ENCODE measurements at regions not wholly inside any gene's neighbourhood (a gene's known extent, or its start where the extent isn't known, plus 50 kb on each side); places are given as distances from the start of the nearest gene placed in this dataset.

DNA sequence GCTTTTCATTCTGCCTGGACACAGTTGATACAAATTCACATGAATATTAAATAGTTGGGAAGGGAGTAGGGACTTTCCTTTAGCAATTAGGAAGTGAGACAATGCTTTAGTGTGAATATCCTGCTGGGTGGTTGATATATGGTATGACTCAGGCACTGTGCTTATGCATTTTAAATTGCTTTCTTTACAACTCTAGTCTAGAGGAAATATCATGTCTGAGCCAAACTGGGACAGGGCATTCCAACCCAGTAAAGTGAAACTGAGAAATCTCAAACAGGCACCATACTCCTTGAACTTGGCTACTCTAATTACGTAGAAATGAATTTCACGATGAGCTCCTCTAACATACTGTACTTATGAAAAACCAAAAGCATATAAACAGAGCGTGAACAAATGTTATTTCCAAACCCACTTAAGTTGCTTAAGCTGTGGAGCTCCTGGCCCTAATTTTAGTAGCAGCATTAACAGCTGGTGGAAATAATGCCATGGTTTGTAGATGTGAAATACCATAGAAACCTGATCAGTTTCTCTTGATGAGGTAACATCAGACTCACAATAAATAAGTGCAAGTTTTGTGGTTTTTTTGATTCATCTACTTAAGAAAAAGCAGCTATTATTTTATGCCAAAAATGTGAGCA is 242.9 kb upstream of the GK2 start:
- TF ChIP-seq, protein P1, sequence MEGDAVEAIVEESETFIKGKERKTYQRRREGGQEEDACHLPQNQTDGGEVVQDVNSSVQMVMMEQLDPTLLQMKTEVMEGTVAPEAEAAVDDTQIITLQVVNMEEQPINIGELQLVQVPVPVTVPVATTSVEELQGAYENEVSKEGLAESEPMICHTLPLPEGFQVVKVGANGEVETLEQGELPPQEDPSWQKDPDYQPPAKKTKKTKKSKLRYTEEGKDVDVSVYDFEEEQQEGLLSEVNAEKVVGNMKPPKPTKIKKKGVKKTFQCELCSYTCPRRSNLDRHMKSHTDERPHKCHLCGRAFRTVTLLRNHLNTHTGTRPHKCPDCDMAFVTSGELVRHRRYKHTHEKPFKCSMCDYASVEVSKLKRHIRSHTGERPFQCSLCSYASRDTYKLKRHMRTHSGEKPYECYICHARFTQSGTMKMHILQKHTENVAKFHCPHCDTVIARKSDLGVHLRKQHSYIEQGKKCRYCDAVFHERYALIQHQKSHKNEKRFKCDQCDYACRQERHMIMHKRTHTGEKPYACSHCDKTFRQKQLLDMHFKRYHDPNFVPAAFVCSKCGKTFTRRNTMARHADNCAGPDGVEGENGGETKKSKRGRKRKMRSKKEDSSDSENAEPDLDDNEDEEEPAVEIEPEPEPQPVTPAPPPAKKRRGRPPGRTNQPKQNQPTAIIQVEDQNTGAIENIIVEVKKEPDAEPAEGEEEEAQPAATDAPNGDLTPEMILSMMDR (IDR thresholded peaks at IDR 0.05; ENCODE audit: low read depth, low read length): no peak
- DNase-seq (ENCODE audit: low read depth in 2 of 2): peak; percentile 32 to 70
- no peak overlapping the region for H3K4me3 ChIP-seq (replicated peaks in 1 of 2; ENCODE audit: low read depth in 2 of 2, low read length in 2 of 2)

DNA sequence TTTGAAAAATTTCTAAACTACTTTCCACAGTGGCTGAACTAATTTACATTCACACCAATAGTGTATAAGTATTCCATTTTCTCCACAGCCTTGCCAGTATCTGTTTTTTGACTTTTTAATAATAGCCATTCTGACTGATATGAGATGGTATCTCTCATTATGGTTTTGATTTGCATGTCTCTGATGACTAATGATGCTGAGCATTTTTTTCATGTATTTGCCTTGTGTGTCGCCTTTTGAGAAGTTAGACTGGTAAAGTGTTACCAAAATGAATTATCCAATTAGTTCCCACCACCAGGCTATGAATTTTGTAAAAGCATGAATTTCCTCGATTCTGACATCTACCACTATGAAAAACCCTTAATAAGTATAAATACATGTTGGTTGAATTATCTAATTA is 242.2 kb upstream of the GK2 start:
- TF ChIP-seq, protein P1 (IDR thresholded peaks at IDR 0.05; ENCODE audit: low read depth, low read length): no peak
- no peak overlapping the region for H3K4me3 ChIP-seq (replicated peaks in 1 of 2; ENCODE audit: low read depth in 2 of 2, low read length in 2 of 2)
- no peak for DNase-seq (ENCODE audit: low read depth in 2 of 2)

DNA sequence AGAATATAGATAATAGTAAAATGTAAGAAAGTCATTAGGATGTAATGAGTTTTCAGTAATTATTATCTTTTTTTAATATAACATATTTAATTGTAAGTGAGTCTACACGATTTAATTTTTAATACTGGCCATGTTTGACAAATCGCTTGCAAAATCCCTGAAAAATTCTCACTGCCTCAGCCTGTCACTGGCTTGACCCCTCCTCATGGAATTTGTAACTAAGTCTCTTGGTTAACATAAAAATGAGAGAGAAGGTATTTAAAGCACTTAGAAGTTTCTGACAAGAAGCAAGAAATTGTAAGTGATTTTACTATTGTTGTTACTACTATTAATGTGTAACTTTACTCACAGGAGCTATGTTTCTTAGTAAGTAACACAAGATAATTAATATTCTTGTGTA is 237.9 kb upstream of the GK2 start:
- TF ChIP-seq, protein P1 (IDR thresholded peaks at IDR 0.05; ENCODE audit: low read depth, low read length): no peak
- DNase-seq (ENCODE audit: low read depth in 2 of 2): no peak
- H3K4me3 ChIP-seq (replicated peaks in 1 of 2; ENCODE audit: low read depth in 2 of 2, low read length in 2 of 2): no peak overlapping the region

DNA sequence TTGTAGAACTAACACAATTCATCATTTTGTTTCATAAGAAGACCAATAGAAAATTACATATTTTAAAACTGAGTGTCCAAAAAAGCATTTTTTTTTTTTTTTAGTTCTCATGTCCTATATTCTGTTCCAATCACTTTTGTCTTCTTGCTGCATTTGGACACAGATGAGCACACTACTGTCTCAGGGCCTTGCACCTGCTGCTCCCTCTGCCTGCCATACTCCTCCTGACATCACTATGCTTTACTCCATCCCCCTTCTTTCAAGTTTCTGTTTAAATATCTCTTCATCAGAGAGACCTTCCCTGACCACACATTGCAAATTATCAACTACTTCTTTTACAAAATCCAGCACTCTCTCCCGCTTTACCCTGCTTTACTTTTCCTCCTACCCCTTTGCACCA is 230.7 kb upstream of the GK2 start:
- TF ChIP-seq, protein P1 (IDR thresholded peaks at IDR 0.05; ENCODE audit: low read depth, low read length): no peak
- no peak for DNase-seq (ENCODE audit: low read depth in 2 of 2)
- no peak overlapping the region for H3K4me3 ChIP-seq (replicated peaks in 1 of 2; ENCODE audit: low read depth in 2 of 2, low read length in 2 of 2)

DNA sequence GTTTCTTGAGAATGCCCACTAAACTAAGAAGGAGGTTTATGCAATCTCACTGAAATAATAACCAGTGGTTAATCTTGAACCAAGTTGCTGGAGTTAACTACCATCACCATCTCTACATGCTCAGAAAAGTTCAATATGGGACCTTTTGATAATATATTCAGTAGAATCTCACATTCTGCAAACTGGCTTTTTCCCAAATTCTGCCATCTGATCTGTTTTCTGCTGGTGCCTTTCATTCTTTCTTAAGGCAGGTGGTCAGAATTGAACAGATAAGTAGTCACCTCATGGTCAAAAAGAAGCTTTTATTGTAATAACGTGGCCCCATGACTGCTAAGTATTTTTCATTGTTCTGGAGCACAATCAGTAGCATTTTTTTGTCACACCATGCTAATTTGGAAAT is 229.0 kb upstream of the GK2 start:
- TF ChIP-seq, protein P1 (IDR thresholded peaks at IDR 0.05; ENCODE audit: low read depth, low read length): no peak
- H3K4me3 ChIP-seq (replicated peaks in 1 of 2; ENCODE audit: low read depth in 2 of 2, low read length in 2 of 2): no peak overlapping the region
- no peak for DNase-seq (ENCODE audit: low read depth in 2 of 2)

DNA sequence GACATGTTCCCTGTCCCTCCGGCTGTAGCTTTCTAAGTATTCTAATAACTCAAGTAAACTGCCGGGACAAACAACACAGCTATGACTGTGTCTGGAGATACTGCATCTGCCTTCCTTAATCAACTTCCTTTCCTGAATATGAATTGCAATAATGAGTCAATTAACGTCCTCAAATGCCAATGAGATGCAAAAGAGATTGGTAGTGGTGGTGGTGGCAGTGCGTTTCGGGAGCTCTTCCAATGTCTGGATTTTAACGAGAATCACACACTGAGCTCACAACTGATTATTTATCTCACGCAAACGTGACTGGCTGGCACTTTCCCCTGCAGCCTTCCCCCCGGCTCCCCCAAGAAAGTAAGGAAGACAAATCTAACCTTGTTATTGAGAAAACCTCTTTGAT is 226.1 kb upstream of the GK2 start:
- TF ChIP-seq, protein P1 (IDR thresholded peaks at IDR 0.05; ENCODE audit: low read depth, low read length): no peak
- no peak overlapping the region for H3K4me3 ChIP-seq (replicated peaks in 1 of 2; ENCODE audit: low read depth in 2 of 2, low read length in 2 of 2)
- DNase-seq (ENCODE audit: low read depth in 2 of 2): no peak

DNA sequence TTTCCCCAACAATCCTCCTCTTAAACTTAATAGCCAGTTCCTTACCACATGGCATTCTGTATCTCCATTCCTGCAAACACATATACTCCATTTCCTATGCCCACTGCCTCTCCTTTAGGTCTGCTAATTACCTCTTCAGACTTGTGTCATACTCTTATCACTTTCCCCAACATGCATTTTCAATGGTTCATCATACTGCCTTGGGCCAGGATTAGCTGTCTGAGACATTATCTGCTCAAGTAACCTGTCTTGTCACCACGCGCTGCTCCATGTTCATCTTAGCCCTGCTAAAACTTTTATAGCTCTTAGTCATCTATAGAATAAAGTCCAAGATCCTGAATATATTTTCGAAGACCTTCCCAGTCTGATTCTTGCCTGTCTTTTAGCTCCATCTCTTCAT is 224.1 kb upstream of the GK2 start:
- no peak overlapping the region for H3K4me3 ChIP-seq (replicated peaks in 1 of 2; ENCODE audit: low read depth in 2 of 2, low read length in 2 of 2)
- TF ChIP-seq, protein P1 (IDR thresholded peaks at IDR 0.05; ENCODE audit: low read depth, low read length): no peak
- DNase-seq (ENCODE audit: low read depth in 2 of 2): no peak

Data from cardiac fibroblast (primary cell).